ENCODE measurements at regions not wholly inside any gene's neighbourhood (a gene's known extent, or its start where the extent isn't known, plus 50 kb on each side); places are given as distances from the start of the nearest gene placed in this dataset.
"Not testable (repeated sequence)": the region's sequence is repeated elsewhere in the genome, so short reads cannot be mapped to it uniquely, and the experiment has no call there.

DNA sequence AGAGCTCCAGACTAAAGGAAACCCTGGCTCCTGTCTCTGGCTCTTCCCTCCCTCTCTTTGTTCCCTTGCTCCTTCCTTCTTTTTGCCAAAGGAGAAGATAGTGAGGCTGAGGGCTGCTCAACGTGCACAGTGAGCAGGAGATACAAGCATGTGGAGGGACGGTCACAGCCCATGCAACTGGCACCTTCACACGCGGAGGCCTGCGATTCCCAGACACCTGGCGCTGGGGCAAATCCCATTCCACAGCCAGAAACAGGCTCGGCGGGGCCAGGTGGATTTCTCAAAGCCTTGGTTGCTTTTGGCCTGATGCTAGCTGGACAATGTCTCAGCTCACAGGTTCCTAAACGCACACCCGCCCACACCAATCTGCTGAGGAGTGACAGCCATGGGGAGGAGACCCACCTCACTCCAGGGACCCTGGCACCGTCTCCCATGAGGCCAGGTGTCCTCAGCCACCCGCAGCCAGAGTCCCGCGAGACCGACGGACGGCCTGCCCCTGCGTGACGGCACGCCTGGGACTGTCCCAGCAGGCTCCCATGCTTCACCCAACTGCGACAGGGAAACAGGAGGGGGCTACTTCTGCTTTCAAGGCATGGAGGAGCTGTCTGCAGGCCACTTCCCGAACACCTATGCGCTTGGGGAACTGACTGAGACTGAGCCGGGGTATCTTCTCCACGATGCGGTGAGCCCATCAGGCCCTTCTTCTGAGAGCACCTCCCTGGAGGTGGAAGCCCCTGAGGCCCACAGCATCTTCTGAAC is 56.2 kb upstream of the SPN start:
- TF ChIP-seq, protein P1, sequence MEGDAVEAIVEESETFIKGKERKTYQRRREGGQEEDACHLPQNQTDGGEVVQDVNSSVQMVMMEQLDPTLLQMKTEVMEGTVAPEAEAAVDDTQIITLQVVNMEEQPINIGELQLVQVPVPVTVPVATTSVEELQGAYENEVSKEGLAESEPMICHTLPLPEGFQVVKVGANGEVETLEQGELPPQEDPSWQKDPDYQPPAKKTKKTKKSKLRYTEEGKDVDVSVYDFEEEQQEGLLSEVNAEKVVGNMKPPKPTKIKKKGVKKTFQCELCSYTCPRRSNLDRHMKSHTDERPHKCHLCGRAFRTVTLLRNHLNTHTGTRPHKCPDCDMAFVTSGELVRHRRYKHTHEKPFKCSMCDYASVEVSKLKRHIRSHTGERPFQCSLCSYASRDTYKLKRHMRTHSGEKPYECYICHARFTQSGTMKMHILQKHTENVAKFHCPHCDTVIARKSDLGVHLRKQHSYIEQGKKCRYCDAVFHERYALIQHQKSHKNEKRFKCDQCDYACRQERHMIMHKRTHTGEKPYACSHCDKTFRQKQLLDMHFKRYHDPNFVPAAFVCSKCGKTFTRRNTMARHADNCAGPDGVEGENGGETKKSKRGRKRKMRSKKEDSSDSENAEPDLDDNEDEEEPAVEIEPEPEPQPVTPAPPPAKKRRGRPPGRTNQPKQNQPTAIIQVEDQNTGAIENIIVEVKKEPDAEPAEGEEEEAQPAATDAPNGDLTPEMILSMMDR (conservative IDR thresholded peaks at IDR 0.05; ENCODE audit: low read length): not testable (repeated sequence)
- not testable (repeated sequence) for TF ChIP-seq EZH2phosphoT487 (IDR thresholded peaks at IDR 0.05; ENCODE audit: borderline replicate concordance)
